Suprapubic skin (tissue), 3 donors: ENCODE measurements at regions not wholly inside any gene's neighbourhood (a gene's known extent, or its start where the extent isn't known, plus 50 kb on each side); places are given as distances from the start of the nearest gene placed in this dataset.

Experiments used
- CTCF ChIP-seq, 2 donors: fragments of 200-600 bp in 1 of 2; fragments of 450-650 bp in 1 of 2; sonication (generic) in 1 of 2; IDR thresholded peaks; one replicate each; pipeline ENCODE4 v1.5.1; 2016 to 2019; ENCODE audit warnings: antibody characterized with exemption in 2 of 2, mild to moderate bottlenecking in 1 of 2, moderate library complexity in 1 of 2
- EP300 ChIP-seq: sonication (generic); formaldehyde crosslinking; IDR thresholded peaks from one replicate; pipeline ENCODE4 v1.6.1; 2017; ENCODE audit warnings: antibody characterized with exemption
- POLR2A ChIP-seq, 2 donors: fragments of 450-650 bp; IDR thresholded peaks; one replicate each; pipeline ENCODE4 v1.6.1; 2017; ENCODE audit warnings: antibody characterized with exemption in 2 of 2, mild to moderate bottlenecking in 2 of 2, moderate library complexity in 2 of 2

- TF ChIP-seq CTCF (IDR thresholded peaks at IDR 0.05) = no peak
- no peak for TF ChIP-seq POLR2A (IDR thresholded peaks at IDR 0.05)
- no peak for TF ChIP-seq EP300
Observed at GRCh38 chr6:76814496-76815458, 648.5 kb downstream of the HTR1B start.
